ENCODE measurements at regions not wholly inside any gene's neighbourhood (a gene's known extent, or its start where the extent isn't known, plus 50 kb on each side); places are given as distances from the start of the nearest gene placed in this dataset.
A peak's percentile ranks its signal among the peaks of the same experiment; 100 is the strongest.

DNA sequence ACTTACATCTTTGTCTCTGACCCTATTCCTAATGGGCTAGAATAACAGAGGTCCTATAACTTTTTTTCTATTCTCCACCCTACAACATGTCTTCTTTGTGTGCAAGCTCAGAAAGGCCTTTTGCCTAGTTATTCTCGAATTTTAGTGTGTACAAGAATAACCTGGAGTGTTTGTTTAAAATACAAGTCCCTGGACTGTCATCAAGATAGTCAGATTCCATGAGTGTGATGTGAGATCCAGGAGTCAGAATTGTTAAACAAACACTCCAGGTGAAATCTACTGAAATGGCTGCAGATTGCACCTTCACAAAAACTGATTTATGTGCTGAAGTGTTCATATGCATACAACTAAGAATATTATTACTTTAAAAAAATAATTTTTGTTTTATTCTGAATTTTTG is 114.4 kb upstream of the DIO2 start:
- Histone ChIP-seq H3K36me3 (no peaks in the 10 kb centered on the region), H3K27me3 (no peaks in the 10 kb centered on the region), H3K4me3 (no peak overlapping the region), H3K4me1 (peaks cover 0 to 48% (median 28%) of the 10 kb centered on the region in 3 donors), H3K9me3 (no peaks in the 10 kb centered on the region), H3K27ac (peak overlapping the region in 2 of 4 donors; percentile 40 to 61)
- no peak for ATAC-seq
- TF ChIP-seq EP300 (IDR thresholded peaks at IDR 0.05) (no peak), POLR2A (IDR thresholded peaks at IDR 0.05) (no peak), POLR2AphosphoS5 (IDR thresholded peaks at IDR 0.05) (no peak)
- TF ChIP-seq, protein P1, sequence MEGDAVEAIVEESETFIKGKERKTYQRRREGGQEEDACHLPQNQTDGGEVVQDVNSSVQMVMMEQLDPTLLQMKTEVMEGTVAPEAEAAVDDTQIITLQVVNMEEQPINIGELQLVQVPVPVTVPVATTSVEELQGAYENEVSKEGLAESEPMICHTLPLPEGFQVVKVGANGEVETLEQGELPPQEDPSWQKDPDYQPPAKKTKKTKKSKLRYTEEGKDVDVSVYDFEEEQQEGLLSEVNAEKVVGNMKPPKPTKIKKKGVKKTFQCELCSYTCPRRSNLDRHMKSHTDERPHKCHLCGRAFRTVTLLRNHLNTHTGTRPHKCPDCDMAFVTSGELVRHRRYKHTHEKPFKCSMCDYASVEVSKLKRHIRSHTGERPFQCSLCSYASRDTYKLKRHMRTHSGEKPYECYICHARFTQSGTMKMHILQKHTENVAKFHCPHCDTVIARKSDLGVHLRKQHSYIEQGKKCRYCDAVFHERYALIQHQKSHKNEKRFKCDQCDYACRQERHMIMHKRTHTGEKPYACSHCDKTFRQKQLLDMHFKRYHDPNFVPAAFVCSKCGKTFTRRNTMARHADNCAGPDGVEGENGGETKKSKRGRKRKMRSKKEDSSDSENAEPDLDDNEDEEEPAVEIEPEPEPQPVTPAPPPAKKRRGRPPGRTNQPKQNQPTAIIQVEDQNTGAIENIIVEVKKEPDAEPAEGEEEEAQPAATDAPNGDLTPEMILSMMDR (IDR thresholded peaks at IDR 0.05): no peak
- 8 to 17% methylated on average over 1 of the region's 1 CpG for WGBS, 2 donors (ENCODE audit: low coverage in 1 of 2)

DNA sequence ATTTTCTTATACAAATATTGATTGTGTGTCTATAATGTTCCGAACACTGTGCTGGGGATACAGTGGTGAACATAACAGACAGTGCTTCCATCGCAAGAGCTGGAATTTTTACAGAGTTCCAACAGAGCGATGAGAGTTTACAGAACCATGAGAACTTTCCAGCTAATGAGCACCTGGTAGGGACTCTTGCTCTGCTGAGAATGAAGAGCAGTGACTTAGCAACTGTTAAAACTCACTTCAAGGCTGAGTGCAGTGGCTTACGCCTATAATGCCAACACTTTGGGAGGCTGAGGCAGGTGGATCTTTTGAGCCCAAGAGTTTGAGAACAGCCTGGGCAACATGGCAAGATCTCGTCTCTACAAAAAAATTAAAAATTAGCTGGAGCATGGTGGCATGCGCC is 113.8 kb upstream of the DIO2 start:
- peaks cover 0 to 5% (median 0%) of the 10 kb centered on the region in 3 donors for H3K9me3 ChIP-seq
- no peaks in the 10 kb centered on the region for H3K27me3 ChIP-seq
- H3K27ac ChIP-seq: peak overlapping the region; percentile 21 to 61 (median 37)
- no peaks in the 10 kb centered on the region for H3K36me3 ChIP-seq
- H3K4me1 ChIP-seq: peaks cover 0 to 48% (median 28%) of the 10 kb centered on the region in 3 donors
- no peak overlapping the region for H3K4me3 ChIP-seq
- TF ChIP-seq POLR2A (IDR thresholded peaks at IDR 0.05) (no peak), EP300 (IDR thresholded peaks at IDR 0.05) (no peak), POLR2AphosphoS5 (IDR thresholded peaks at IDR 0.05) (no peak)
- TF ChIP-seq, protein P1 (IDR thresholded peaks at IDR 0.05): no peak
- WGBS, 2 donors (ENCODE audit: low coverage in 1 of 2): 61 to 92% methylated on average over 4 to 6 of the region's 6 CpGs
- ATAC-seq: no peak

DNA sequence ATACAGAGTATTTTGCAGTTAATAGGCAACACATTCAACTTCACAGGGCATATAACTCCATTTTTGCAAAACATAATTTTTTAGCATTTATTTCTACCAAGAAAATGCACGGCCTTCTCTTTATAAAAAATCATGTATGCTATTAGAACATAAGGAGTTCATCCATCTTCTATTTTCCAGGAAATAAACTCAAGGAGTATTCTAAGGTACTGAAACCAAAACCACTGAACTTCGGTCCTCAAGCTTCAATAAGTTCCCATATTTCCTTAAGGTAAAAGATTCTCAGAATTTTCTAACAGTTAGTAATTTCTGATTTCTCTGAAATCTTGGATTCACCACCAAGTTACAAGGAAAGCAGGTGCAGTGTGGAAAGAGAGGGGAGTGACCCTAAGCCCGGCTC is 113.3 kb upstream of the DIO2 start:
- no peak for ATAC-seq
- no peak overlapping the region for H3K4me3 ChIP-seq
- TF ChIP-seq POLR2AphosphoS5 (IDR thresholded peaks at IDR 0.05) (no peak), EP300 (IDR thresholded peaks at IDR 0.05) (no peak), POLR2A (IDR thresholded peaks at IDR 0.05) (no peak)
- TF ChIP-seq, protein P1 (IDR thresholded peaks at IDR 0.05): no peak
- H3K4me1 ChIP-seq: peaks cover 0 to 48% (median 28%) of the 10 kb centered on the region in 3 donors
- H3K27ac ChIP-seq: peak overlapping the region in 2 of 4 donors; percentile 21 to 61
- no peaks in the 10 kb centered on the region for H3K27me3 ChIP-seq
- H3K36me3 ChIP-seq: no peaks in the 10 kb centered on the region
- H3K9me3 ChIP-seq: peaks cover 0 to 8% (median 0%) of the 10 kb centered on the region in 3 donors
- WGBS, 2 donors (ENCODE audit: low coverage in 1 of 2): 79 to 85% methylated on average over 3 of the region's 3 CpGs

DNA sequence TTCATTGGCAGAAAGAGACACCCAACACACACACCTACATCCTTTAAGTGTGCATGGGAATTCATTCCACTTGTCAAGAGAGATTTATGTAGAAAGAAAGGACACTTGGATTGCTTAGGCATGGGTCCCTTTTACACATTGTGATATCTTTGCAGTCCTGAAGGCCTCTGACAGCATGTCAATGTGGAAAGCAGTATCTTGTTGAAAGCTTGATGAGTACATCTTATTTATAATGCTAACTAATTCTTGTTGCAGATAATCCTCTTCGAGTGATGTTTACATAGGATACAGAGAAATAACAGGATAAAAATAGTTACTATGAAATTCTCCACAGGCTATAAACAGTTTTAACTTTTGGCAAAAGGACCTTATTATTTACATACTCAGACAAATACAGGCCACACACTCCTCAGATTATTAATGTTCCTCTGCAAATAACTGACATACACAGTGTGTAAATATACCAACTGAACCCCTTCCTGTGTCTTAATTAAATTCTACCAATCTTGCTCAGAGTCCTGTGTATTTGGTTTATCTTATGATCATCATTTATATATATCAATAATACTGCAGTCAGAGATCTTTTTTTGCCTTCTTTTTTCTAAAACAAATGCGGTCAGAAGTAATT is 111.8 kb upstream of the DIO2 start:
- no peak for ATAC-seq
- no peaks in the 10 kb centered on the region for H3K27me3 ChIP-seq
- H3K27ac ChIP-seq: peak overlapping the region in 3 of 4 donors; percentile 16 to 61 (median 50)
- 15 to 24% methylated on average over 2 of the region's 2 CpGs for WGBS, 2 donors (ENCODE audit: low coverage in 1 of 2)
- H3K36me3 ChIP-seq: no peaks in the 10 kb centered on the region
- no peak overlapping the region for H3K4me3 ChIP-seq
- peaks cover 0 to 8% (median 0%) of the 10 kb centered on the region in 3 donors for H3K9me3 ChIP-seq
- H3K4me1 ChIP-seq: peaks cover 0 to 53% (median 33%) of the 10 kb centered on the region in 3 donors
- TF ChIP-seq POLR2A (IDR thresholded peaks at IDR 0.05) (no peak), POLR2AphosphoS5 (IDR thresholded peaks at IDR 0.05) (no peak), EP300 (IDR thresholded peaks at IDR 0.05) (no peak)
- TF ChIP-seq, protein P1 (IDR thresholded peaks at IDR 0.05): no peak

DNA sequence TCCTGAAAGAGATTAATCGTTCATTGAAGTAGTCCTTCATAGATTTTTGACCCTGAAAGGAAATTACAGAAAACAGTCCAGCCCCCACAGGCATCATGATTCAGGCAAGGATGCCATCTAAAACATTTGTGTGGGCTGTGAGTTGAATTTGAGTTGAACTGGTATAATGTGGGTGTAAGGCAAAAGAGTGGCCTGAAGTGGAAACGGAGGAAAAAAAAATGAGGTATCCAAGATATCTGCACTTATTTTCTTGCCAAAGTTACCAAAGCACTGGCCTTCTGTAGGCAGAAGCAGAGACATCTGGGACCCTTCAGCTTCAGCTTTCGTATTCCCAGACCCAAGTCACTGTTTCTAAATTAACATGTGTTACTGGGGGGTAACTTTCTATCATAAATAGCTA is 105.1 kb upstream of the DIO2 start:
- TF ChIP-seq EP300 (IDR thresholded peaks at IDR 0.05) (no peak), POLR2A (IDR thresholded peaks at IDR 0.05) (no peak), POLR2AphosphoS5 (IDR thresholded peaks at IDR 0.05) (no peak)
- TF ChIP-seq, protein P1 (IDR thresholded peaks at IDR 0.05): no peak
- peak overlapping the region in 1 of 4 donors; percentile 5 for H3K27ac ChIP-seq
- H3K4me1 ChIP-seq: peaks cover 0 to 14% (median 5%) of the 10 kb centered on the region in 3 donors
- no peak overlapping the region for H3K4me3 ChIP-seq
- peaks cover 0 to 8% (median 0%) of the 10 kb centered on the region in 3 donors for H3K9me3 ChIP-seq
- H3K36me3 ChIP-seq: no peaks in the 10 kb centered on the region
- 49 to 58% methylated on average over 3 of the region's 3 CpGs for WGBS, 2 donors (ENCODE audit: low coverage in 1 of 2)
- ATAC-seq: no peak
- no peaks in the 10 kb centered on the region for H3K27me3 ChIP-seq
